GM23338 (cell line): ENCODE measurements at regions not wholly inside any gene's neighbourhood (a gene's known extent, or its start where the extent isn't known, plus 50 kb on each side); places are given as distances from the start of the nearest gene placed in this dataset.

Experiments used
- ATAC-seq: fragments of 200-7000 bp; cut with Tn5 transposase; 3 replicates; pipeline ENCODE4 v1.9.1; 2020
- DNase-seq: peaks from one replicate; pipeline ENCODE4 v3.0.0-alpha.2; 2015; ENCODE audit warnings: low spot score
- H2AFZ ChIP-seq: fragments of 200-600 bp; sonication (generic); 2 replicates; pipeline ENCODE4 v1.8.0; 2016; ENCODE audit warnings: antibody characterized with exemption, mild to moderate bottlenecking, moderate library complexity
- H3F3A ChIP-seq: fragments of 200-600 bp; sonication (generic); replicated peaks from 2 replicates; pipeline ENCODE4 v1.8.0; 2017; ENCODE audit warnings: antibody characterized with exemption, mixed run types, low read depth
- H3K27ac ChIP-seq: fragments of 200-600 bp; sonication (generic); 2 replicates; pipeline ENCODE4 v1.6.1; 2016; ENCODE audit warnings: low read depth
- H3K27me3 ChIP-seq: fragments of 200-600 bp; sonication (generic); 2 replicates; pipeline ENCODE4 v1.8.0; 2016; ENCODE audit warnings: mild to moderate bottlenecking, mixed run types, moderate library complexity; ENCODE audit not compliant: insufficient read depth
- H3K36me3 ChIP-seq: fragments of 200-600 bp; sonication (generic); 2 replicates; pipeline ENCODE4 v1.8.0; 2016; ENCODE audit warnings: mild to moderate bottlenecking; ENCODE audit not compliant: insufficient read depth
- H3K4me1 ChIP-seq: fragments of 200-600 bp; sonication (generic); 2 replicates; pipeline ENCODE4 v1.8.0; 2016; ENCODE audit warnings: mild to moderate bottlenecking, moderate library complexity; ENCODE audit not compliant: insufficient read depth
- H3K4me2 ChIP-seq: fragments of 200-600 bp; sonication (generic); 2 replicates; pipeline ENCODE4 v1.7.1; 2017; ENCODE audit warnings: mixed run types
- H3K4me3 ChIP-seq: fragments of 200-600 bp; sonication (generic); 2 replicates; pipeline ENCODE4 v1.6.1; 2016; ENCODE audit warnings: mixed run types
- H3K79me2 ChIP-seq: fragments of 200-600 bp; sonication (generic); replicated peaks from 2 replicates; pipeline ENCODE4 v1.8.0; 2017; ENCODE audit warnings: mild to moderate bottlenecking; ENCODE audit not compliant: insufficient read depth
- H3K9me2 ChIP-seq: fragments of 200-600 bp; sonication (generic); 2 replicates; pipeline ENCODE4 v1.8.0; 2017; ENCODE audit not compliant: insufficient read depth
- H4K20me1 ChIP-seq: fragments of 200-600 bp; sonication (generic); replicated peaks from 2 replicates; pipeline ENCODE4 v1.8.0; 2017; ENCODE audit warnings: mild to moderate bottlenecking; ENCODE audit not compliant: insufficient read depth
- H3K27ac Mint-ChIP-seq: 2 replicates; pipeline ENCODE4 v1.8.0; 2020; ENCODE audit warnings: inconsistent platforms, mild to moderate bottlenecking, moderate library complexity, mixed read lengths
- H3K27me3 Mint-ChIP-seq: 3 replicates; pipeline ENCODE4 v1.8.0; 2022; ENCODE audit warnings: low read depth, mild to moderate bottlenecking, moderate library complexity, mixed read lengths, inconsistent platforms; ENCODE audit not compliant: insufficient read depth, poor library complexity
- H3K36me3 Mint-ChIP-seq: 3 replicates; pipeline ENCODE4 v1.8.0; 2021; ENCODE audit warnings: low read depth, mild to moderate bottlenecking, inconsistent platforms, moderate library complexity, mixed read lengths
- H3K4me1 Mint-ChIP-seq: 3 replicates; pipeline ENCODE4 v1.8.0; 2020; ENCODE audit warnings: mild to moderate bottlenecking, inconsistent platforms, mixed read lengths
- H3K4me3 Mint-ChIP-seq: 3 replicates; pipeline ENCODE4 v1.8.0; 2021; ENCODE audit warnings: moderate library complexity, mild to moderate bottlenecking, inconsistent platforms, mixed read lengths
- H3K9me3 Mint-ChIP-seq: 3 replicates; pipeline ENCODE4 v1.8.0; 2020; ENCODE audit warnings: moderate library complexity, mild to moderate bottlenecking, inconsistent platforms, mixed read lengths
- EZH2 ChIP-seq: fragments of 200-600 bp; sonication (generic); IDR thresholded peaks from one replicate; pipeline ENCODE4 v1.8.0; 2017; ENCODE audit warnings: antibody characterized with exemption, mild to moderate bottlenecking, low read depth; ENCODE audit not compliant: unreplicated experiment
- EZH2phosphoT487 ChIP-seq: fragments of 200-600 bp; sonication (generic); IDR thresholded peaks from one replicate; pipeline ENCODE4 v1.8.1; 2018; ENCODE audit warnings: antibody characterized with exemption; ENCODE audit not compliant: unreplicated experiment
- JUNB ChIP-seq: IDR thresholded peaks from one replicate; pipeline ENCODE4 v1.6.1; 2016; ENCODE audit warnings: antibody characterized with exemption; ENCODE audit not compliant: unreplicated experiment
- NANOG ChIP-seq: IDR thresholded peaks from 2 replicates; pipeline ENCODE4 v1.6.1; 2016; ENCODE audit warnings: antibody characterized with exemption, borderline replicate concordance
- STAT1 ChIP-seq: IDR thresholded peaks from one replicate; pipeline ENCODE4 v1.6.1; 2016; ENCODE audit warnings: antibody characterized with exemption; ENCODE audit not compliant: unreplicated experiment
- ZNF114 ChIP-seq: fragments of 250-450 bp; sonication (Bioruptor Pico); IDR thresholded peaks from 2 replicates; pipeline ENCODE4 v1.5.0; 2020; ENCODE audit warnings: mild to moderate bottlenecking, moderate library complexity
- ZNF331 ChIP-seq: fragments of 250-450 bp; sonication (Bioruptor Pico); IDR thresholded peaks from 2 replicates; pipeline ENCODE4 v1.5.0; 2020; ENCODE audit warnings: low read depth, mild to moderate bottlenecking, moderate library complexity
- TF ChIP-seq, protein P1 (sequence below), 2 experiments: fragments of 200-600 bp in 1 of 2; sonication (generic) in 1 of 2; conservative IDR thresholded peaks; 2 replicates each; pipeline versions ENCODE4 v1.5.1 to v1.6.1; 2016 to 2017; ENCODE audit warnings: antibody characterized with exemption in 2 of 2, low read depth in 2 of 2, mild to moderate bottlenecking in 2 of 2, moderate library complexity in 1 of 2
- TF ChIP-seq, protein P2 (sequence below): IDR thresholded peaks from one replicate; pipeline ENCODE4 v1.6.1; 2018; ENCODE audit warnings: antibody characterized with exemption; ENCODE audit not compliant: unreplicated experiment
- TF ChIP-seq, protein P3 (sequence below): IDR thresholded peaks from 2 replicates; pipeline ENCODE4 v1.6.1; 2016; ENCODE audit warnings: antibody characterized with exemption
- TF ChIP-seq, protein P4 (sequence below): fragments of 250-450 bp; sonication (Bioruptor Pico); IDR thresholded peaks from 2 replicates; pipeline ENCODE4 v1.5.0; 2020; ENCODE audit warnings: mild to moderate bottlenecking, moderate library complexity

DNA sequence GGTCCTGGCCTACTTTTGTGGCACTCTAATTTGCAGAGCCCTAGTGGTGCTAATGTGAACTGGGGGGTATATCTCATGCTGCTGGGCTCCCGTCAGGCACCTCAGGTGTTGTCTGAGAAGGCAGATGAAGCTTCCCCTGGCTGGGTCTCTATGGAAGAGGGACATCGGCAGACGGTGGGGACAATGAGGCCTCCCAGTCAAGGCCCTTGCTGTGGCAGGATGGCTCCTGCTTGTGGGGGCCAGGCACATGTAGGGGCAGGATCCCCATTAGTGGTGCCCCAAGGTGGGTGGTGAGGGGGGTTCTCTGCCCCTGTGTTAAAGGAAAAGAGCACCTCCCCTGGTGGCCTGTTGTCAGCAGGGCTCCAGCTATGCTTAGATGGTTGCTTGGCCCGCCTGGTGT, 192.8 kb upstream of the S1PR3 start:
- Histone ChIP-seq H4K20me1 (no peaks in the 10 kb centered on the region), H3K9me2 (no peaks in the 10 kb centered on the region), H3K4me2 (no peak overlapping the region), H2AFZ (no peak overlapping the region), H3K27ac (no peak overlapping the region), H3F3A (no peaks in the 10 kb centered on the region), H3K4me1 (0 out of 2 replicates have a peak, but pooled peaks cover 9% of the 10 kb centered on the region), H3K36me3 (no peaks in the 10 kb centered on the region), H3K79me2 (no peaks in the 10 kb centered on the region), H3K4me3 (no peak overlapping the region), H3K27me3 (no peaks in the 10 kb centered on the region)
- DNase-seq (peak; percentile 5), ATAC-seq (no peak; the same call in 2 of the 3 replicates)
- no peak overlapping the region for H3K27ac Mint-ChIP-seq
- peaks cover 3% of the 10 kb centered on the region; the same call in 2 of the 3 replicates for H3K9me3 Mint-ChIP-seq
- no peaks in the 10 kb centered on the region for H3K27me3 Mint-ChIP-seq
- peaks cover 4% of the 10 kb centered on the region; the same call in 2 of the 3 replicates for H3K4me1 Mint-ChIP-seq
- no peaks in the 10 kb centered on the region for H3K36me3 Mint-ChIP-seq
- TF ChIP-seq, protein P1, sequence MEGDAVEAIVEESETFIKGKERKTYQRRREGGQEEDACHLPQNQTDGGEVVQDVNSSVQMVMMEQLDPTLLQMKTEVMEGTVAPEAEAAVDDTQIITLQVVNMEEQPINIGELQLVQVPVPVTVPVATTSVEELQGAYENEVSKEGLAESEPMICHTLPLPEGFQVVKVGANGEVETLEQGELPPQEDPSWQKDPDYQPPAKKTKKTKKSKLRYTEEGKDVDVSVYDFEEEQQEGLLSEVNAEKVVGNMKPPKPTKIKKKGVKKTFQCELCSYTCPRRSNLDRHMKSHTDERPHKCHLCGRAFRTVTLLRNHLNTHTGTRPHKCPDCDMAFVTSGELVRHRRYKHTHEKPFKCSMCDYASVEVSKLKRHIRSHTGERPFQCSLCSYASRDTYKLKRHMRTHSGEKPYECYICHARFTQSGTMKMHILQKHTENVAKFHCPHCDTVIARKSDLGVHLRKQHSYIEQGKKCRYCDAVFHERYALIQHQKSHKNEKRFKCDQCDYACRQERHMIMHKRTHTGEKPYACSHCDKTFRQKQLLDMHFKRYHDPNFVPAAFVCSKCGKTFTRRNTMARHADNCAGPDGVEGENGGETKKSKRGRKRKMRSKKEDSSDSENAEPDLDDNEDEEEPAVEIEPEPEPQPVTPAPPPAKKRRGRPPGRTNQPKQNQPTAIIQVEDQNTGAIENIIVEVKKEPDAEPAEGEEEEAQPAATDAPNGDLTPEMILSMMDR (conservative IDR thresholded peaks at IDR 0.05; ENCODE audit: low read depth in 2 of 2): no peak; a peak in 1 of 4 replicates
- no peak for TF ChIP-seq NANOG
- TF ChIP-seq, protein P2, sequence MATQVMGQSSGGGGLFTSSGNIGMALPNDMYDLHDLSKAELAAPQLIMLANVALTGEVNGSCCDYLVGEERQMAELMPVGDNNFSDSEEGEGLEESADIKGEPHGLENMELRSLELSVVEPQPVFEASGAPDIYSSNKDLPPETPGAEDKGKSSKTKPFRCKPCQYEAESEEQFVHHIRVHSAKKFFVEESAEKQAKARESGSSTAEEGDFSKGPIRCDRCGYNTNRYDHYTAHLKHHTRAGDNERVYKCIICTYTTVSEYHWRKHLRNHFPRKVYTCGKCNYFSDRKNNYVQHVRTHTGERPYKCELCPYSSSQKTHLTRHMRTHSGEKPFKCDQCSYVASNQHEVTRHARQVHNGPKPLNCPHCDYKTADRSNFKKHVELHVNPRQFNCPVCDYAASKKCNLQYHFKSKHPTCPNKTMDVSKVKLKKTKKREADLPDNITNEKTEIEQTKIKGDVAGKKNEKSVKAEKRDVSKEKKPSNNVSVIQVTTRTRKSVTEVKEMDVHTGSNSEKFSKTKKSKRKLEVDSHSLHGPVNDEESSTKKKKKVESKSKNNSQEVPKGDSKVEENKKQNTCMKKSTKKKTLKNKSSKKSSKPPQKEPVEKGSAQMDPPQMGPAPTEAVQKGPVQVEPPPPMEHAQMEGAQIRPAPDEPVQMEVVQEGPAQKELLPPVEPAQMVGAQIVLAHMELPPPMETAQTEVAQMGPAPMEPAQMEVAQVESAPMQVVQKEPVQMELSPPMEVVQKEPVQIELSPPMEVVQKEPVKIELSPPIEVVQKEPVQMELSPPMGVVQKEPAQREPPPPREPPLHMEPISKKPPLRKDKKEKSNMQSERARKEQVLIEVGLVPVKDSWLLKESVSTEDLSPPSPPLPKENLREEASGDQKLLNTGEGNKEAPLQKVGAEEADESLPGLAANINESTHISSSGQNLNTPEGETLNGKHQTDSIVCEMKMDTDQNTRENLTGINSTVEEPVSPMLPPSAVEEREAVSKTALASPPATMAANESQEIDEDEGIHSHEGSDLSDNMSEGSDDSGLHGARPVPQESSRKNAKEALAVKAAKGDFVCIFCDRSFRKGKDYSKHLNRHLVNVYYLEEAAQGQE: no peak
- no peak for TF ChIP-seq EZH2phosphoT487
- TF ChIP-seq ZNF331 (CRISPR knock-in tag): no peak
- no peak for TF ChIP-seq EZH2
- TF ChIP-seq, protein P3, sequence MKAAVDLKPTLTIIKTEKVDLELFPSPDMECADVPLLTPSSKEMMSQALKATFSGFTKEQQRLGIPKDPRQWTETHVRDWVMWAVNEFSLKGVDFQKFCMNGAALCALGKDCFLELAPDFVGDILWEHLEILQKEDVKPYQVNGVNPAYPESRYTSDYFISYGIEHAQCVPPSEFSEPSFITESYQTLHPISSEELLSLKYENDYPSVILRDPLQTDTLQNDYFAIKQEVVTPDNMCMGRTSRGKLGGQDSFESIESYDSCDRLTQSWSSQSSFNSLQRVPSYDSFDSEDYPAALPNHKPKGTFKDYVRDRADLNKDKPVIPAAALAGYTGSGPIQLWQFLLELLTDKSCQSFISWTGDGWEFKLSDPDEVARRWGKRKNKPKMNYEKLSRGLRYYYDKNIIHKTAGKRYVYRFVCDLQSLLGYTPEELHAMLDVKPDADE: no peak
- TF ChIP-seq STAT1: no peak
- TF ChIP-seq ZNF114 (CRISPR knock-in tag): no peak
- TF ChIP-seq JUNB: no peak
- TF ChIP-seq, protein P4, sequence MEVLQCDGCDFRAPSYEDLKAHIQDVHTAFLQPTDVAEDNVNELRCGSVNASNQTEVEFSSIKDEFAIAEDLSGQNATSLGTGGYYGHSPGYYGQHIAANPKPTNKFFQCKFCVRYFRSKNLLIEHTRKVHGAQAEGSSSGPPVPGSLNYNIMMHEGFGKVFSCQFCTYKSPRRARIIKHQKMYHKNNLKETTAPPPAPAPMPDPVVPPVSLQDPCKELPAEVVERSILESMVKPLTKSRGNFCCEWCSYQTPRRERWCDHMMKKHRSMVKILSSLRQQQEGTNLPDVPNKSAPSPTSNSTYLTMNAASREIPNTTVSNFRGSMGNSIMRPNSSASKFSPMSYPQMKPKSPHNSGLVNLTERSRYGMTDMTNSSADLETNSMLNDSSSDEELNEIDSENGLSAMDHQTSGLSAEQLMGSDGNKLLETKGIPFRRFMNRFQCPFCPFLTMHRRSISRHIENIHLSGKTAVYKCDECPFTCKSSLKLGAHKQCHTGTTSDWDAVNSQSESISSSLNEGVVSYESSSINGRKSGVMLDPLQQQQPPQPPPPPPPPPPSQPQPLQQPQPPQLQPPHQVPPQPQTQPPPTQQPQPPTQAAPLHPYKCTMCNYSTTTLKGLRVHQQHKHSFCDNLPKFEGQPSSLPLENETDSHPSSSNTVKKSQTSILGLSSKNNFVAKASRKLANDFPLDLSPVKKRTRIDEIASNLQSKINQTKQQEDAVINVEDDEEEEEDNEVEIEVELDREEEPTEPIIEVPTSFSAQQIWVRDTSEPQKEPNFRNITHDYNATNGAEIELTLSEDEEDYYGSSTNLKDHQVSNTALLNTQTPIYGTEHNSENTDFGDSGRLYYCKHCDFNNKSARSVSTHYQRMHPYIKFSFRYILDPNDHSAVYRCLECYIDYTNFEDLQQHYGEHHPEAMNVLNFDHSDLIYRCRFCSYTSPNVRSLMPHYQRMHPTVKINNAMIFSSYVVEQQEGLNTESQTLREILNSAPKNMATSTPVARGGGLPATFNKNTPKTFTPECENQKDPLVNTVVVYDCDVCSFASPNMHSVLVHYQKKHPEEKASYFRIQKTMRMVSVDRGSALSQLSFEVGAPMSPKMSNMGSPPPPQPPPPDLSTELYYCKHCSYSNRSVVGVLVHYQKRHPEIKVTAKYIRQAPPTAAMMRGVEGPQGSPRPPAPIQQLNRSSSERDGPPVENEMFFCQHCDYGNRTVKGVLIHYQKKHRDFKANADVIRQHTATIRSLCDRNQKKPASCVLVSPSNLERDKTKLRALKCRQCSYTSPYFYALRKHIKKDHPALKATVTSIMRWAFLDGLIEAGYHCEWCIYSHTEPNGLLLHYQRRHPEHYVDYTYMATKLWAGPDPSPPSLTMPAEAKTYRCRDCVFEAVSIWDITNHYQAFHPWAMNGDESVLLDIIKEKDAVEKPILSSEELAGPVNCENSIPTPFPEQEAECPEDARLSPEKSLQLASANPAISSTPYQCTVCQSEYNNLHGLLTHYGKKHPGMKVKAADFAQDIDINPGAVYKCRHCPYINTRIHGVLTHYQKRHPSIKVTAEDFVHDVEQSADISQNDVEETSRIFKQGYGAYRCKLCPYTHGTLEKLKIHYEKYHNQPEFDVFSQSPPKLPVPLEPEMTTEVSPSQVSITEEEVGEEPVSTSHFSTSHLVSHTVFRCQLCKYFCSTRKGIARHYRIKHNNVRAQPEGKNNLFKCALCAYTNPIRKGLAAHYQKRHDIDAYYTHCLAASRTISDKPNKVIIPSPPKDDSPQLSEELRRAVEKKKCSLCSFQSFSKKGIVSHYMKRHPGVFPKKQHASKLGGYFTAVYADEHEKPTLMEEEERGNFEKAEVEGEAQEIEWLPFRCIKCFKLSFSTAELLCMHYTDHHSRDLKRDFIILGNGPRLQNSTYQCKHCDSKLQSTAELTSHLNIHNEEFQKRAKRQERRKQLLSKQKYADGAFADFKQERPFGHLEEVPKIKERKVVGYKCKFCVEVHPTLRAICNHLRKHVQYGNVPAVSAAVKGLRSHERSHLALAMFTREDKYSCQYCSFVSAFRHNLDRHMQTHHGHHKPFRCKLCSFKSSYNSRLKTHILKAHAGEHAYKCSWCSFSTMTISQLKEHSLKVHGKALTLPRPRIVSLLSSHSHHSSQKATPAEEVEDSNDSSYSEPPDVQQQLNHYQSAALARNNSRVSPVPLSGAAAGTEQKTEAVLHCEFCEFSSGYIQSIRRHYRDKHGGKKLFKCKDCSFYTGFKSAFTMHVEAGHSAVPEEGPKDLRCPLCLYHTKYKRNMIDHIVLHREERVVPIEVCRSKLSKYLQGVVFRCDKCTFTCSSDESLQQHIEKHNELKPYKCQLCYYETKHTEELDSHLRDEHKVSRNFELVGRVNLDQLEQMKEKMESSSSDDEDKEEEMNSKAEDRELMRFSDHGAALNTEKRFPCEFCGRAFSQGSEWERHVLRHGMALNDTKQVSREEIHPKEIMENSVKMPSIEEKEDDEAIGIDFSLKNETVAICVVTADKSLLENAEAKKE (CRISPR knock-in tag): no peak
- no peak overlapping the region for H3K4me3 Mint-ChIP-seq
